HEK293 (cell line): ENCODE measurements at regions not wholly inside any gene's neighbourhood (a gene's known extent, or its start where the extent isn't known, plus 50 kb on each side); places are given as distances from the start of the nearest gene placed in this dataset.

ENCODE experiments used
- CTCF ChIP-seq: fragments of 450-650 bp; formaldehyde crosslinking; IDR thresholded peaks from 2 replicates; pipeline ENCODE4 v1.5.1; 2016; ENCODE audit warnings: missing biosample characterization, missing genetic modification characterization
- ZNF121 ChIP-seq: fragments of 450-650 bp; formaldehyde crosslinking; IDR thresholded peaks from 2 replicates; pipeline ENCODE4 v1.5.1; 2016; ENCODE audit warnings: missing biosample characterization, missing genetic modification characterization
- ZNF175 ChIP-seq: fragments of 450-650 bp; formaldehyde crosslinking; IDR thresholded peaks from 2 replicates; pipeline ENCODE4 v1.5.1; 2016; ENCODE audit warnings: missing biosample characterization, missing genetic modification characterization
- ZNF302 ChIP-seq: fragments of 450-650 bp; formaldehyde crosslinking; IDR thresholded peaks from 2 replicates; pipeline ENCODE4 v1.5.1; 2016; ENCODE audit warnings: missing biosample characterization, missing genetic modification characterization, low read depth
- ZNF324 ChIP-seq: fragments of 450-650 bp; formaldehyde crosslinking; IDR thresholded peaks from 2 replicates; pipeline ENCODE4 v1.5.1; 2016; ENCODE audit warnings: missing biosample characterization, missing genetic modification characterization
- ZNF704 ChIP-seq: fragments of 450-650 bp; formaldehyde crosslinking; IDR thresholded peaks from 2 replicates; pipeline ENCODE4 v1.5.1; 2016; ENCODE audit warnings: missing biosample characterization, missing genetic modification characterization
- ZNF76 ChIP-seq: fragments of 450-650 bp; formaldehyde crosslinking; IDR thresholded peaks from 2 replicates; pipeline ENCODE4; 2016; ENCODE audit warnings: low read depth, missing biosample characterization, missing genetic modification characterization, borderline replicate concordance

GRCh38 chr18:75931079-75931478, 503.6 kb upstream of the SMIM21 start:
- no peak for TF ChIP-seq ZNF704 (tag by site-specific recombination)
- TF ChIP-seq ZNF121 (tag by site-specific recombination), result no peak
- no peak for TF ChIP-seq ZNF76 (tag by site-specific recombination)
- TF ChIP-seq ZNF302 (tag by site-specific recombination), result no peak
- TF ChIP-seq ZNF324 (tag by site-specific recombination), result no peak
- no peak for TF ChIP-seq ZNF175 (tag by site-specific recombination)
- TF ChIP-seq CTCF (tag by site-specific recombination), result no peak
